ENCODE measurements at regions not wholly inside any gene's neighbourhood (a gene's known extent, or its start where the extent isn't known, plus 50 kb on each side); places are given as distances from the start of the nearest gene placed in this dataset.

DNA sequence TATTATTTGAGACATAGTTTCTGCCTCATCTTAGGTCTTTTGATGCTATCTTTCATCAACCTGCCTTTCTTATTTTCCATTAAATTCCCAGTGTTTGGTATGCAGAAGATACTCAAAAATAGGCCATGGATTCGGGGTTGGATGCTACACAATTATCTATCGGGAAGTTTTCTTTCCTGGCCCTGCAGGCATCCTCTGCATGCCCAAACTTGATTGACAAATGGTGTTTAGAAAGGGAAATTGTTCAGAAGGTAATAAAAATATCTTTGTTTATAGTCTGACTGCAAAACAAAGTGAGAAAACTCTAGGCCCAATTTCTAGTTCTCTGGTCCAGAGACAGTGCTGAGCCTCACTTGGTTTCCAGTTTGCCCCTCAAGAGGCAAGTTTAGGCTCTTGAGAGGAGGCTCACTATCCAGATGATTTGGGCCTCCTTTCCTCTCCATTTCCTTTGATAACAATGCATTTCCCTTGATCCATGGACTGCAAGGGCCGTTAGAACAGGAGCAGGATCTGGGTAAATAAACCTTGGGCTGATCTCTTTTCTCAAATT lies 157.1 kb upstream of the DPH6 start (continued):
- no peak for TF ChIP-seq NBN (IDR thresholded peaks at IDR 0.05)
- TF ChIP-seq, protein P1, sequence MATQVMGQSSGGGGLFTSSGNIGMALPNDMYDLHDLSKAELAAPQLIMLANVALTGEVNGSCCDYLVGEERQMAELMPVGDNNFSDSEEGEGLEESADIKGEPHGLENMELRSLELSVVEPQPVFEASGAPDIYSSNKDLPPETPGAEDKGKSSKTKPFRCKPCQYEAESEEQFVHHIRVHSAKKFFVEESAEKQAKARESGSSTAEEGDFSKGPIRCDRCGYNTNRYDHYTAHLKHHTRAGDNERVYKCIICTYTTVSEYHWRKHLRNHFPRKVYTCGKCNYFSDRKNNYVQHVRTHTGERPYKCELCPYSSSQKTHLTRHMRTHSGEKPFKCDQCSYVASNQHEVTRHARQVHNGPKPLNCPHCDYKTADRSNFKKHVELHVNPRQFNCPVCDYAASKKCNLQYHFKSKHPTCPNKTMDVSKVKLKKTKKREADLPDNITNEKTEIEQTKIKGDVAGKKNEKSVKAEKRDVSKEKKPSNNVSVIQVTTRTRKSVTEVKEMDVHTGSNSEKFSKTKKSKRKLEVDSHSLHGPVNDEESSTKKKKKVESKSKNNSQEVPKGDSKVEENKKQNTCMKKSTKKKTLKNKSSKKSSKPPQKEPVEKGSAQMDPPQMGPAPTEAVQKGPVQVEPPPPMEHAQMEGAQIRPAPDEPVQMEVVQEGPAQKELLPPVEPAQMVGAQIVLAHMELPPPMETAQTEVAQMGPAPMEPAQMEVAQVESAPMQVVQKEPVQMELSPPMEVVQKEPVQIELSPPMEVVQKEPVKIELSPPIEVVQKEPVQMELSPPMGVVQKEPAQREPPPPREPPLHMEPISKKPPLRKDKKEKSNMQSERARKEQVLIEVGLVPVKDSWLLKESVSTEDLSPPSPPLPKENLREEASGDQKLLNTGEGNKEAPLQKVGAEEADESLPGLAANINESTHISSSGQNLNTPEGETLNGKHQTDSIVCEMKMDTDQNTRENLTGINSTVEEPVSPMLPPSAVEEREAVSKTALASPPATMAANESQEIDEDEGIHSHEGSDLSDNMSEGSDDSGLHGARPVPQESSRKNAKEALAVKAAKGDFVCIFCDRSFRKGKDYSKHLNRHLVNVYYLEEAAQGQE (IDR thresholded peaks at IDR 0.05; ENCODE audit: low read depth, low read length), result no peak
- no peak for TF ChIP-seq CBX5 (IDR thresholded peaks at IDR 0.05; ENCODE audit: low read depth)
- TF ChIP-seq CHD4 (IDR thresholded peaks at IDR 0.05), result no peak
- no peak for TF ChIP-seq MTA2 (IDR thresholded peaks at IDR 0.05; ENCODE audit: low read depth)
- no peak for TF ChIP-seq DPF2 (IDR thresholded peaks at IDR 0.05)
- no peak for TF ChIP-seq YBX1 (IDR thresholded peaks at IDR 0.05)
- no peak for TF ChIP-seq IKZF1 (conservative IDR thresholded peaks at IDR 0.05)
- no peak for TF ChIP-seq TARDBP (IDR thresholded peaks at IDR 0.05; ENCODE audit: borderline replicate concordance)

GRCh38 chr15:35705030-35705883 lies 159.3 kb upstream of the DPH6 start:
- RAD21 ChIA-PET (ENCODE audit: unreplicated experiment), result no interaction called here
- Histone ChIP-seq H3K4me1 (ENCODE audit: control insufficient read depth, insufficient read depth, low read length) (no peaks in the 10 kb centered on the region), H3K79me2 (ENCODE audit: control insufficient read depth, insufficient read depth, low read length) (no peaks in the 10 kb centered on the region), H4K20me1 (ENCODE audit: control insufficient read depth, insufficient read depth) (no peaks in the 10 kb centered on the region), H3K9ac (ENCODE audit: control insufficient read depth, insufficient read depth, low read length) (no peak overlapping the region), H2AFZ (ENCODE audit: control insufficient read depth, low read depth, low read length) (no peak overlapping the region), H3K4me2 (ENCODE audit: control insufficient read depth, insufficient read depth) (no peak overlapping the region), H3K27me3 (replicated peaks in 1 of 2; ENCODE audit: control insufficient read depth in 2 of 2, insufficient read depth in 2 of 2, low read length in 1 of 2) (no peaks in the 10 kb centered on the region), H3K36me3 (ENCODE audit: control insufficient read depth in 2 of 2, insufficient read depth in 2 of 2, low read length in 1 of 2) (no peaks in the 10 kb centered on the region), H3K4me3 (no peak overlapping the region), H3K9me3 (replicated peaks; ENCODE audit: control insufficient read depth, insufficient read depth, low read length) (no peaks in the 10 kb centered on the region), H3K27ac (ENCODE audit: control insufficient read depth, insufficient read depth) (no peak overlapping the region)
- CTCF ChIA-PET, result interaction anchor here (1.2 kb wide), 1 partner anchor 47 kb away, joined by 4 read pairs; no protein-coding TSS in a partner anchor
- SMC1A ChIA-PET (ENCODE audit: uncharacterized antibody, unreplicated experiment), result interaction anchor here (1.1 kb wide), 1 partner anchor 20 kb away, joined by 4 read pairs; no protein-coding TSS in a partner anchor
- 29% methylated on average over 2 of the region's 2 CpGs for WGBS (ENCODE audit: insufficient coverage, insufficient replicate concordance, low lambda C conversion rate, missing lambda C conversion rate)
- no TSS peak for BruUV-seq (replicated peaks)
- in situ Hi-C loops (cut with MboI), result no loop called here
- ATAC-seq (no peak), FAIRE-seq (no peak), DNase-seq (ENCODE audit: low read depth, low spot score) (no peak)
- POLR2A ChIA-PET, result no interaction called here
- intact Hi-C loops (cut with micrococcal nuclease; ENCODE audit: unreplicated experiment), result no loop called here
- TF ChIP-seq JUND (IDR thresholded peaks at IDR 0.05; ENCODE audit: low read depth, low read length), result no peak
- TF ChIP-seq GABPA (IDR thresholded peaks at IDR 0.05; ENCODE audit: low read depth), result no peak
- no peak for TF ChIP-seq PAX8 (IDR thresholded peaks at IDR 0.05)
- no peak for TF ChIP-seq KAT2A (conservative IDR thresholded peaks at IDR 0.05; ENCODE audit: control insufficient read depth, low read depth, low read length)
- no peak for TF ChIP-seq SUPT20H (IDR thresholded peaks at IDR 0.05; ENCODE audit: borderline replicate concordance, control insufficient read depth, low read depth, low read length)
- TF ChIP-seq, protein P2, sequence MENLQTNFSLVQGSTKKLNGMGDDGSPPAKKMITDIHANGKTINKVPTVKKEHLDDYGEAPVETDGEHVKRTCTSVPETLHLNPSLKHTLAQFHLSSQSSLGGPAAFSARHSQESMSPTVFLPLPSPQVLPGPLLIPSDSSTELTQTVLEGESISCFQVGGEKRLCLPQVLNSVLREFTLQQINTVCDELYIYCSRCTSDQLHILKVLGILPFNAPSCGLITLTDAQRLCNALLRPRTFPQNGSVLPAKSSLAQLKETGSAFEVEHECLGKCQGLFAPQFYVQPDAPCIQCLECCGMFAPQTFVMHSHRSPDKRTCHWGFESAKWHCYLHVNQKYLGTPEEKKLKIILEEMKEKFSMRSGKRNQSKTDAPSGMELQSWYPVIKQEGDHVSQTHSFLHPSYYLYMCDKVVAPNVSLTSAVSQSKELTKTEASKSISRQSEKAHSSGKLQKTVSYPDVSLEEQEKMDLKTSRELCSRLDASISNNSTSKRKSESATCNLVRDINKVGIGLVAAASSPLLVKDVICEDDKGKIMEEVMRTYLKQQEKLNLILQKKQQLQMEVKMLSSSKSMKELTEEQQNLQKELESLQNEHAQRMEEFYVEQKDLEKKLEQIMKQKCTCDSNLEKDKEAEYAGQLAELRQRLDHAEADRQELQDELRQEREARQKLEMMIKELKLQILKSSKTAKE (IDR thresholded peaks at IDR 0.05; ENCODE audit: low read depth, poor library complexity, severe bottlenecking), result no peak

All from GM12878 (cell line).